Kidney (tissue), 13 donors: ENCODE measurements at regions not wholly inside any gene's neighbourhood (a gene's known extent, or its start where the extent isn't known, plus 50 kb on each side); places are given as distances from the start of the nearest gene placed in this dataset.

ENCODE experiments used
- DNase-seq, 5 donors: peaks; one replicate each; pipeline ENCODE4 v3.0.0-alpha.2; 2013 to 2020
- FAIRE-seq: peaks from 2 replicates; lab custom pipeline; 2012; peaks lifted over from hg19 to GRCh38; lab: Jason Lieb, UNC
- H3K27ac ChIP-seq, 2 donors: one replicate each; pipeline ENCODE4 v1.7.0; 2013; ENCODE audit warnings: low read depth in 2 of 2, low read length in 2 of 2, inconsistent platforms in 1 of 2
- H3K27me3 ChIP-seq: one replicate; pipeline ENCODE4 v1.7.1; 2013; ENCODE audit warnings: low read length, inconsistent platforms; ENCODE audit not compliant: control insufficient read depth, insufficient read depth
- H3K36me3 ChIP-seq, 3 donors: one replicate each; pipeline versions ENCODE4 v1.7.0 to v1.7.1; 2013; ENCODE audit warnings: low read length in 3 of 3, control low read depth in 1 of 3, inconsistent platforms in 1 of 3; ENCODE audit not compliant: insufficient read depth in 3 of 3, control insufficient read depth in 2 of 3
- H3K4me1 ChIP-seq, 3 donors: one replicate each; pipeline versions ENCODE4 v1.7.0 to v1.7.1; 2013; ENCODE audit warnings: low read length in 3 of 3, inconsistent platforms in 1 of 3, low read depth in 1 of 3; ENCODE audit not compliant: control insufficient read depth in 2 of 3, insufficient read depth in 2 of 3
- H3K4me3 ChIP-seq, 3 donors: one replicate each; pipeline versions ENCODE4 v1.7.0 to v1.8.1; 2013; ENCODE audit warnings: low read length in 3 of 3, control low read depth in 1 of 3, inconsistent platforms in 1 of 3
- H3K9ac ChIP-seq, 3 donors: one replicate each; pipeline versions ENCODE4 v1.7.0 to v1.7.1; 2013; ENCODE audit warnings: low read length in 3 of 3, control low read depth in 1 of 3, inconsistent platforms in 1 of 3
- H3K9me3 ChIP-seq, 3 donors: one replicate each; pipeline versions ENCODE4 v1.7.0 to v1.7.1; 2013; ENCODE audit warnings: low read length in 3 of 3, control low read depth in 1 of 3, inconsistent platforms in 1 of 3; ENCODE audit not compliant: control insufficient read depth in 2 of 3, insufficient read depth in 1 of 3
- CTCF ChIP-seq: IDR thresholded peaks from 3 replicates; pipeline ENCODE4 v1.5.1; 2012; ENCODE audit warnings: mild to moderate bottlenecking, moderate library complexity, borderline replicate concordance; ENCODE audit not compliant: insufficient read depth; ENCODE audit errors: extremely low read depth
- intact Hi-C: fragments of 100-400 bp; cut with DNase I; formaldehyde crosslinking; loops from one replicate; pipeline ENCODE4 v1.11.1; 2022
- donor health status: control.
- donor health status: control.
- donor health status: control.
- donor health status: control.
- donor health status: control.
- donor health status: DM: yes; HTN: yes; CAD: no.
- donor health status: Normal renal cell carcinoma (clear cell type).

GRCh38 chr5:124602925-124603650 is 143.4 kb downstream of the ZNF608 start:
- no peaks in the 10 kb centered on the region for H3K27me3 ChIP-seq
- DNase-seq (no peak), FAIRE-seq (no peak)
- no peak for TF ChIP-seq CTCF
- H3K9ac ChIP-seq = no peak overlapping the region
- H3K27ac ChIP-seq = no peak overlapping the region
- no peak overlapping the region for H3K4me3 ChIP-seq
- no peaks in the 10 kb centered on the region for H3K9me3 ChIP-seq
- no peaks in the 10 kb centered on the region for H3K36me3 ChIP-seq
- H3K4me1 ChIP-seq = peaks cover 6 to 27% (median 6%) of the 10 kb centered on the region in 3 donors
- intact Hi-C loops = no loop called here

GRCh38 chr5:124599028-124599973 is 147.1 kb downstream of the ZNF608 start:
- H3K9ac ChIP-seq = peak overlapping the region in 1 of 3 donors; percentile 2
- H3K9me3 ChIP-seq = no peaks in the 10 kb centered on the region
- H3K27me3 ChIP-seq = no peaks in the 10 kb centered on the region
- no peak overlapping the region for H3K27ac ChIP-seq
- intact Hi-C loops = no loop called here
- TF ChIP-seq CTCF = no peak
- DNase-seq (peak in 4 of 5 donors; percentile 48 to 83 (median 68)), FAIRE-seq (peak; percentile 50)
- peaks cover 6 to 16% (median 8%) of the 10 kb centered on the region in 3 donors for H3K4me1 ChIP-seq
- H3K4me3 ChIP-seq = no peak overlapping the region
- no peaks in the 10 kb centered on the region for H3K36me3 ChIP-seq

GRCh38 chr5:124596595-124597421 is 149.6 kb downstream of the ZNF608 start:
- no peak for FAIRE-seq
- DNase-seq = peak in 1 of 5 donors; percentile 34
- Histone ChIP-seq H3K36me3 (no peaks in the 10 kb centered on the region), H3K9ac (no peak overlapping the region), H3K4me1 (peaks cover 6 to 16% (median 8%) of the 10 kb centered on the region in 3 donors), H3K27me3 (no peaks in the 10 kb centered on the region), H3K4me3 (no peak overlapping the region), H3K9me3 (no peaks in the 10 kb centered on the region), H3K27ac (no peak overlapping the region)
- TF ChIP-seq CTCF = no peak
- intact Hi-C loops = no loop called here
